ENCODE measurements at regions not wholly inside any gene's neighbourhood (a gene's known extent, or its start where the extent isn't known, plus 50 kb on each side); places are given as distances from the start of the nearest gene placed in this dataset.

GRCh38 chr9:27925815-27926214 lies 352.5 kb upstream of the C9orf72 start:
- TF ChIP-seq CTCF (IDR thresholded peaks at IDR 0.05) (no peak), POLR2A (IDR thresholded peaks at IDR 0.05) (no peak)

Measured in testis (tissue), 2 donors.